Right lobe of liver (tissue), 4 donors: ENCODE measurements at regions not wholly inside any gene's neighbourhood (a gene's known extent, or its start where the extent isn't known, plus 50 kb on each side); places are given as distances from the start of the nearest gene placed in this dataset.

Experiments
- POLR2A ChIP-seq: fragments of 450-650 bp; IDR thresholded peaks from one replicate; pipeline ENCODE4 v1.6.1; 2017; ENCODE audit warnings: antibody characterized with exemption, mild to moderate bottlenecking
- TF ChIP-seq, protein P1 (sequence below), 4 donors: fragments of 200-600 bp in 3 of 4; fragments of 450-650 bp in 1 of 4; IDR thresholded peaks; one replicate each; pipeline versions ENCODE4 v1.5.1 to v1.8.0; 2016 to 2022; ENCODE audit warnings: antibody characterized with exemption in 4 of 4, mild to moderate bottlenecking in 2 of 4
- donor health status: DM: no; HTN: no; CAD: no.
- donor health status: DM: no; HTN: no; CAD: no.
- donor health status: DM: no; HTN: yes; CAD: no.

DNA sequence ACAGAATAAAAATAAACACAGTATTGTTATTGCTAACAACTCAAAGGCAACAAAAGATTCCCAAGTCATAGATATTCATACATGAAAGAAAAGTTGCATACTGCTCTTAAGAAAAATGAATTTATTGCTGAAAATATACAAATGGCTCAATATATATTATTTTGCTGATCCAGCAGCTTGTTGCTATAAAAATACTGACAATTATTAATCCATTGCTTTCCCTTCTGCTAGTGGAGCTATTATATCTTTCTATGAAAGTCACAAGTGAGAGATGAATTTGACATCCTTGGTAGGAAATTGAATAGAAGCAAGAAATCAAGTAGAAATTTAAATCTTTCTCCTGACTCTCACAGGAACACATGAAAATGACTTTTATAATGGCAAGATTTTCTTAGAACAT lies 179.2 kb upstream of the MBNL1 start:
- TF ChIP-seq, protein P1, sequence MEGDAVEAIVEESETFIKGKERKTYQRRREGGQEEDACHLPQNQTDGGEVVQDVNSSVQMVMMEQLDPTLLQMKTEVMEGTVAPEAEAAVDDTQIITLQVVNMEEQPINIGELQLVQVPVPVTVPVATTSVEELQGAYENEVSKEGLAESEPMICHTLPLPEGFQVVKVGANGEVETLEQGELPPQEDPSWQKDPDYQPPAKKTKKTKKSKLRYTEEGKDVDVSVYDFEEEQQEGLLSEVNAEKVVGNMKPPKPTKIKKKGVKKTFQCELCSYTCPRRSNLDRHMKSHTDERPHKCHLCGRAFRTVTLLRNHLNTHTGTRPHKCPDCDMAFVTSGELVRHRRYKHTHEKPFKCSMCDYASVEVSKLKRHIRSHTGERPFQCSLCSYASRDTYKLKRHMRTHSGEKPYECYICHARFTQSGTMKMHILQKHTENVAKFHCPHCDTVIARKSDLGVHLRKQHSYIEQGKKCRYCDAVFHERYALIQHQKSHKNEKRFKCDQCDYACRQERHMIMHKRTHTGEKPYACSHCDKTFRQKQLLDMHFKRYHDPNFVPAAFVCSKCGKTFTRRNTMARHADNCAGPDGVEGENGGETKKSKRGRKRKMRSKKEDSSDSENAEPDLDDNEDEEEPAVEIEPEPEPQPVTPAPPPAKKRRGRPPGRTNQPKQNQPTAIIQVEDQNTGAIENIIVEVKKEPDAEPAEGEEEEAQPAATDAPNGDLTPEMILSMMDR (IDR thresholded peaks at IDR 0.05): no peak
- no peak for TF ChIP-seq POLR2A
